ENCODE measurements at regions not wholly inside any gene's neighbourhood (a gene's known extent, or its start where the extent isn't known, plus 50 kb on each side); places are given as distances from the start of the nearest gene placed in this dataset.
A peak's percentile ranks its signal among the peaks of the same experiment; 100 is the strongest.

DNA sequence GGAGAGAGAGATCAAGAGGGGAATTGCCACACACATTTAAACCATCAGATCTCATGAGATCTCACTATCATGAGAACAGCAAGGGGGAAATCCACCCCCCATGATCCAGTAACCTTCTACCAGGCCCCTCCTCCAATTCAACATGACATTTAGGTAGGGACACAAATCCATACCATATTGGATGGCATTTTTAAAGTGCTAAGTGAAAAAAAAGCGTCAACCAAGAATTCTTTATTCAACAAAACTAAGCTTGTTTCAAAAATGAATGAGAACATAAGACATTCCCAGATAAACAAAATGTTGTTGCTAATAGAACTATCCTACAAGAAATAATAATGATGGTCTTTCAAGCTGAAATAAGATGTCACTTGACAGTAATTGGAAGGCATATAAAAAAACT lies 626.2 kb upstream of the LRRTM1 start:
- Histone ChIP-seq H3K9me3 (ENCODE audit: control insufficient read depth, insufficient read depth, low read depth, low read length) (no peaks in the 10 kb centered on the region), H3K4me3 (ENCODE audit: low read depth, low read length) (no peak overlapping the region), H3K36me3 (ENCODE audit: control insufficient read depth in 2 of 2, insufficient read depth in 1 of 2, low read length in 2 of 2) (no peaks in the 10 kb centered on the region), H3K27ac (ENCODE audit: extremely low read depth, low read depth, low read length) (no peak overlapping the region), H3K4me1 (ENCODE audit: control insufficient read depth, insufficient read depth, low read length) (no peaks in the 10 kb centered on the region)
- CTCF ChIA-PET: no interaction called here
- POLR2A ChIA-PET: no interaction called here
- TF ChIP-seq SETDB1 (IDR thresholded peaks at IDR 0.05; ENCODE audit: insufficient read length, low read length) (peak; percentile 96), KLF9 (tag by site-specific recombination; IDR thresholded peaks at IDR 0.05; ENCODE audit: low read depth) (no peak)

DNA sequence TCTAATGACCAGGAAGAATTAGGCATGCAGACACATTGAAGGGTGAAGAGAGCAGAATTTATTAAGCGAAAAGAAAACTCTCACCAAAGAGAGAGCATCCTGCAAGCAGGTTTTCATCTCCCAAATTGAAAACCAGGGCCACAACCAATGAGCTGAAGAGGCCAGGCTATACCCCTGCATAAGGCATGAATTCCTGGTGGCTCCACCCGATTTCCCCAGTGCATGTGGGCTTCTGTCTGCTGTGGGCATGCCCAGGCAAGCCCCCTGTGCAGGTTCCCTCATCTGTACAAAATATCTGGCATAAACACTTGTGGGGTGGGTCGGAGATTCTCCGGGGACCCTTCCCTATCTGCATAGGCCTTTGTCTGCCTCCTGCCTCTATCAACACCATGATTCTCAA lies 621.6 kb upstream of the LRRTM1 start:
- POLR2A ChIA-PET: no interaction called here

GRCh38 chr2:80896576-80896975 lies 592.0 kb upstream of the LRRTM1 start:
- ChIA-PET CTCF (no interaction called here), POLR2A (no interaction called here)
- TF ChIP-seq, protein P1, sequence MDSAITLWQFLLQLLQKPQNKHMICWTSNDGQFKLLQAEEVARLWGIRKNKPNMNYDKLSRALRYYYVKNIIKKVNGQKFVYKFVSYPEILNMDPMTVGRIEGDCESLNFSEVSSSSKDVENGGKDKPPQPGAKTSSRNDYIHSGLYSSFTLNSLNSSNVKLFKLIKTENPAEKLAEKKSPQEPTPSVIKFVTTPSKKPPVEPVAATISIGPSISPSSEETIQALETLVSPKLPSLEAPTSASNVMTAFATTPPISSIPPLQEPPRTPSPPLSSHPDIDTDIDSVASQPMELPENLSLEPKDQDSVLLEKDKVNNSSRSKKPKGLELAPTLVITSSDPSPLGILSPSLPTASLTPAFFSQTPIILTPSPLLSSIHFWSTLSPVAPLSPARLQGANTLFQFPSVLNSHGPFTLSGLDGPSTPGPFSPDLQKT (IDR thresholded peaks at IDR 0.05; ENCODE audit: borderline replicate concordance, low read depth, low read length): no peak
- no peak for TF ChIP-seq ZSCAN16 (tag by site-specific recombination; IDR thresholded peaks at IDR 0.05)
- no peak for TF ChIP-seq ZNF404 (tag by site-specific recombination; IDR thresholded peaks at IDR 0.05)
- no peak for TF ChIP-seq KLF8 (tag by site-specific recombination; IDR thresholded peaks at IDR 0.05)
- TF ChIP-seq ZNF341 (tag by site-specific recombination; IDR thresholded peaks at IDR 0.05; ENCODE audit: low read depth): no peak
- no peak for TF ChIP-seq GLI4 (tag by site-specific recombination; IDR thresholded peaks at IDR 0.05)
- TF ChIP-seq, protein P2, sequence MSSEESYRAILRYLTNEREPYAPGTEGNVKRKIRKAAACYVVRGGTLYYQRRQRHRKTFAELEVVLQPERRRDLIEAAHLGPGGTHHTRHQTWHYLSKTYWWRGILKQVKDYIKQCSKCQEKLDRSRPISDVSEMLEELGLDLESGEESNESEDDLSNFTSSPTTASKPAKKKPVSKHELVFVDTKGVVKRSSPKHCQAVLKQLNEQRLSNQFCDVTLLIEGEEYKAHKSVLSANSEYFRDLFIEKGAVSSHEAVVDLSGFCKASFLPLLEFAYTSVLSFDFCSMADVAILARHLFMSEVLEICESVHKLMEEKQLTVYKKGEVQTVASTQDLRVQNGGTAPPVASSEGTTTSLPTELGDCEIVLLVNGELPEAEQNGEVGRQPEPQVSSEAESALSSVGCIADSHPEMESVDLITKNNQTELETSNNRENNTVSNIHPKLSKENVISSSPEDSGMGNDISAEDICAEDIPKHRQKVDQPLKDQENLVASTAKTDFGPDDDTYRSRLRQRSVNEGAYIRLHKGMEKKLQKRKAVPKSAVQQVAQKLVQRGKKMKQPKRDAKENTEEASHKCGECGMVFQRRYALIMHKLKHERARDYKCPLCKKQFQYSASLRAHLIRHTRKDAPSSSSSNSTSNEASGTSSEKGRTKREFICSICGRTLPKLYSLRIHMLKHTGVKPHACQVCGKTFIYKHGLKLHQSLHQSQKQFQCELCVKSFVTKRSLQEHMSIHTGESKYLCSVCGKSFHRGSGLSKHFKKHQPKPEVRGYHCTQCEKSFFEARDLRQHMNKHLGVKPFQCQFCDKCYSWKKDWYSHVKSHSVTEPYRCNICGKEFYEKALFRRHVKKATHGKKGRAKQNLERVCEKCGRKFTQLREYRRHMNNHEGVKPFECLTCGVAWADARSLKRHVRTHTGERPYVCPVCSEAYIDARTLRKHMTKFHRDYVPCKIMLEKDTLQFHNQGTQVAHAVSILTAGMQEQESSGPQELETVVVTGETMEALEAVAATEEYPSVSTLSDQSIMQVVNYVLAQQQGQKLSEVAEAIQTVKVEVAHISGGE (tag by site-specific recombination; conservative IDR thresholded peaks at IDR 0.05; ENCODE audit: low read depth): no peak
- no peak for TF ChIP-seq ZNF549 (tag by site-specific recombination; IDR thresholded peaks at IDR 0.05)
- TF ChIP-seq ZNF19 (tag by site-specific recombination; IDR thresholded peaks at IDR 0.05; ENCODE audit: low read depth): no peak
- no peak for TF ChIP-seq ZNF350 (tag by site-specific recombination; IDR thresholded peaks at IDR 0.05)
- no peak for TF ChIP-seq ZNF132 (tag by site-specific recombination; IDR thresholded peaks at IDR 0.05; ENCODE audit: borderline replicate concordance)
- no peak for TF ChIP-seq SCRT2 (tag by site-specific recombination; IDR thresholded peaks at IDR 0.05)
- H3K27ac ChIP-seq (ENCODE audit: extremely low read depth, low read depth, low read length): no peak overlapping the region
- no peaks in the 10 kb centered on the region for H3K9me3 ChIP-seq (ENCODE audit: control insufficient read depth, insufficient read depth, low read depth, low read length)
- no peaks in the 10 kb centered on the region for H3K4me1 ChIP-seq (ENCODE audit: control insufficient read depth, insufficient read depth, low read length)
- H3K36me3 ChIP-seq (ENCODE audit: control insufficient read depth in 2 of 2, insufficient read depth in 1 of 2, low read length in 2 of 2): no peaks in the 10 kb centered on the region
- no peak overlapping the region for H3K4me3 ChIP-seq (ENCODE audit: low read depth, low read length)

More for the DNA sequence above, 621.6 kb upstream of the LRRTM1 start:
- Histone ChIP-seq H3K4me1 (ENCODE audit: control insufficient read depth, insufficient read depth, low read length) (no peaks in the 10 kb centered on the region), H3K9me3 (ENCODE audit: control insufficient read depth, insufficient read depth, low read depth, low read length) (no peaks in the 10 kb centered on the region), H3K4me3 (ENCODE audit: low read depth, low read length) (no peak overlapping the region), H3K27ac (ENCODE audit: extremely low read depth, low read depth, low read length) (no peak overlapping the region), H3K36me3 (ENCODE audit: control insufficient read depth in 2 of 2, insufficient read depth in 1 of 2, low read length in 2 of 2) (no peaks in the 10 kb centered on the region)
- TF ChIP-seq, protein P3, sequence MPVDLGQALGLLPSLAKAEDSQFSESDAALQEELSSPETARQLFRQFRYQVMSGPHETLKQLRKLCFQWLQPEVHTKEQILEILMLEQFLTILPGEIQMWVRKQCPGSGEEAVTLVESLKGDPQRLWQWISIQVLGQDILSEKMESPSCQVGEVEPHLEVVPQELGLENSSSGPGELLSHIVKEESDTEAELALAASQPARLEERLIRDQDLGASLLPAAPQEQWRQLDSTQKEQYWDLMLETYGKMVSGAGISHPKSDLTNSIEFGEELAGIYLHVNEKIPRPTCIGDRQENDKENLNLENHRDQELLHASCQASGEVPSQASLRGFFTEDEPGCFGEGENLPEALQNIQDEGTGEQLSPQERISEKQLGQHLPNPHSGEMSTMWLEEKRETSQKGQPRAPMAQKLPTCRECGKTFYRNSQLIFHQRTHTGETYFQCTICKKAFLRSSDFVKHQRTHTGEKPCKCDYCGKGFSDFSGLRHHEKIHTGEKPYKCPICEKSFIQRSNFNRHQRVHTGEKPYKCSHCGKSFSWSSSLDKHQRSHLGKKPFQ (tag by site-specific recombination; IDR thresholded peaks at IDR 0.05): no peak
- TF ChIP-seq ZNF623 (tag by site-specific recombination; IDR thresholded peaks at IDR 0.05) (no peak), ZNF423 (tag by site-specific recombination; IDR thresholded peaks at IDR 0.05) (no peak), ZNF768 (tag by site-specific recombination; IDR thresholded peaks at IDR 0.05) (no peak), WT1 (tag by site-specific recombination; IDR thresholded peaks at IDR 0.05) (no peak), ZNF791 (tag by site-specific recombination; IDR thresholded peaks at IDR 0.05) (no peak), ZNF155 (tag by site-specific recombination; IDR thresholded peaks at IDR 0.05) (no peak), ZNF514 (tag by site-specific recombination; IDR thresholded peaks at IDR 0.05) (no peak)
- CTCF ChIA-PET: no interaction called here

Data from HEK293 (cell line).